ENCODE measurements at regions not wholly inside any gene's neighbourhood (a gene's known extent, or its start where the extent isn't known, plus 50 kb on each side); places are given as distances from the start of the nearest gene placed in this dataset.

GRCh38 chr1:177585302-177586220, 384.3 kb downstream of the SEC16B start:
- H3K27me3 ChIP-seq = no peaks in the 10 kb centered on the region
- intact Hi-C loops (cut with DNase I) = no loop called here
- H3K9me3 ChIP-seq = no peaks in the 10 kb centered on the region
- ATAC-seq (peak; percentile 86), DNase-seq (no peak)
- H3K36me3 ChIP-seq = no peaks in the 10 kb centered on the region
- TF ChIP-seq CTCF (IDR thresholded peaks at IDR 0.05) = no peak
- H3K4me1 ChIP-seq = no peaks in the 10 kb centered on the region
- H3K27ac ChIP-seq = no peak overlapping the region
- no peak overlapping the region for H3K4me3 ChIP-seq

GRCh38 chr1:177573901-177574300, 396.0 kb downstream of the SEC16B start:
- intact Hi-C loops (cut with DNase I) = no loop called here
- no peaks in the 10 kb centered on the region for H3K9me3 ChIP-seq
- DNase-seq (no peak), ATAC-seq (no peak)
- no peaks in the 10 kb centered on the region for H3K4me1 ChIP-seq
- H3K36me3 ChIP-seq = no peaks in the 10 kb centered on the region
- no peak overlapping the region for H3K4me3 ChIP-seq
- no peaks in the 10 kb centered on the region for H3K27me3 ChIP-seq
- no peak for TF ChIP-seq CTCF (IDR thresholded peaks at IDR 0.05)
- H3K27ac ChIP-seq = no peak overlapping the region

- Histone ChIP-seq H3K36me3 (no peaks in the 10 kb centered on the region), H3K27ac (no peak overlapping the region)
- intact Hi-C loops (cut with DNase I) = no loop called here
These were observed 398.3 kb downstream of the SEC16B start for GRCh38 chr1:177571485-177572076.

GRCh38 chr1:177571076-177571475, 398.8 kb downstream of the SEC16B start:
- TF ChIP-seq CTCF (IDR thresholded peaks at IDR 0.05) = no peak
- Histone ChIP-seq H3K36me3 (no peaks in the 10 kb centered on the region), H3K4me1 (no peaks in the 10 kb centered on the region), H3K4me3 (no peak overlapping the region), H3K9me3 (no peaks in the 10 kb centered on the region), H3K27ac (no peak overlapping the region), H3K27me3 (no peaks in the 10 kb centered on the region)
- DNase-seq (no peak), ATAC-seq (no peak)
- intact Hi-C loops (cut with DNase I) = no loop called here

More at GRCh38 chr1:177571485-177572076, 398.3 kb downstream of the SEC16B start:
- H3K27me3 ChIP-seq = no peaks in the 10 kb centered on the region
- H3K4me1 ChIP-seq = no peaks in the 10 kb centered on the region
- DNase-seq (no peak), ATAC-seq (no peak)
- H3K9me3 ChIP-seq = no peaks in the 10 kb centered on the region
- no peak overlapping the region for H3K4me3 ChIP-seq
- no peak for TF ChIP-seq CTCF (IDR thresholded peaks at IDR 0.05)

GRCh38 chr1:177569476-177569875, 398.7 kb downstream of the BRINP2 start:
- H3K27ac ChIP-seq = no peak overlapping the region
- H3K4me3 ChIP-seq = no peak overlapping the region

More at GRCh38 chr1:177569476-177569875, 398.7 kb downstream of the BRINP2 start:
- intact Hi-C loops (cut with DNase I) = no loop called here
- no peak for TF ChIP-seq CTCF (IDR thresholded peaks at IDR 0.05)
- DNase-seq (no peak), ATAC-seq (no peak)
- Histone ChIP-seq H3K4me1 (no peaks in the 10 kb centered on the region), H3K9me3 (no peaks in the 10 kb centered on the region), H3K36me3 (no peaks in the 10 kb centered on the region), H3K27me3 (no peaks in the 10 kb centered on the region)
